DLD1 (cell line): ENCODE measurements at regions not wholly inside any gene's neighbourhood (a gene's known extent, or its start where the extent isn't known, plus 50 kb on each side); places are given as distances from the start of the nearest gene placed in this dataset.

Source experiments
- in situ Hi-C: cut with HindIII; loops from 2 replicates; pipeline ENCODE4 v1.10.0; 2017; ENCODE audit warnings: low sequenced_read_pairs

DNA sequence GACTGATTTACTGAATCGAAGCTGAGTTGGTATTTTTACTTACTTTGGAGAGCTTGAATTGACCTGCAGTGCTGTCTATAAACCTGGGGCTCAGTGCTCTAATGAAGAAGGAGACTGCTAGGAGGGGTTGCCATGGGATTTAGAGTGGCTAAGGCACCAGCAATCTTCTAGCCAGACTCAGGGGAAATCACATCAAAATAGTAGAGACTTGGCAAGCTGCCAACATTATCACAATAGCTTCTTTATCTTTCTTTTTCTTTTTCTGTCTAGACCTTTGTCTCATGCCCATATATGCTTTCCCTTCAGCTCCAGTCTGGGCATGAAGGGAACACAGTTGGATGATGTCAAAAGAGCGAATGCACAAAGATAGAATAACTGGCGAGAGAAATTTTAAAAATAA lies 301.1 kb upstream of the DPYD start:
- in situ Hi-C loops = no loop called here

DNA sequence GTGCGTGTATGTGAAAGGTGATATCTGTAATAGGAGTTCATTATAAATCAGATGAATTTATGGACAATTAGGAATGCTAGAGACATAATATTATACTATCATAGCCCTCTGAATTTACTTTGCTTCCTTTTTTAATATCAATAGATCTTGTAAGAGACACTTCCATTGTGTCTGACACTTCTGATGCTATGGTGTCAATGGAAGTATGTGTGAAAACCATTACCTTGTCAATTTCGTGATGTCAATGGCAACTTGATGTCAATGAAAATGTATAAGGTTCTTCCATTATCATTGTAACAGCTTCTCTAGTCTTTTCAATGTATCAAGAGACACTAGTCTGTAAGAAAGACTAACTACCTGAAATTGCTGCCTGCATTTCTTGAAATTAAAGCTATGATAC lies 296.8 kb upstream of the DPYD start:
- in situ Hi-C loops = no loop called here

DNA sequence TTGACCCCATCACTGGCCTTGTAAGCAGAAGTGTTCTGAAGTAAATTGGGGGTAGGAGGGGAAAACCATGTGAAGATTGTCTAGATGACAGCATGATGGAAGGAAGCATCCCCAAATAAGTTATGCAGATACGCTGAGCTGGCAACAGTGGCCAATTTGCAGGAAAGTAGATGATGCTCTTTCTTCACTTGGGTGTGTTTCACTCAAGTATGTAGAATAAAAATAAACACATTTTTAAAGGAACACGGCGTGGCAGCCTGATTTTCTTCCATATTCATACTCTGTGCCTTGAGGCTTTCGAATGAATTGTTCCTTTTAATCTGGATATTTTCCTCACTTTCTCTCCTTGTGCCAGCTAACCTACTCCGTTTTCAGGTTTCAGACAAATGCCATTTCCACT lies 295.5 kb upstream of the DPYD start:
- in situ Hi-C loops = no loop called here

DNA sequence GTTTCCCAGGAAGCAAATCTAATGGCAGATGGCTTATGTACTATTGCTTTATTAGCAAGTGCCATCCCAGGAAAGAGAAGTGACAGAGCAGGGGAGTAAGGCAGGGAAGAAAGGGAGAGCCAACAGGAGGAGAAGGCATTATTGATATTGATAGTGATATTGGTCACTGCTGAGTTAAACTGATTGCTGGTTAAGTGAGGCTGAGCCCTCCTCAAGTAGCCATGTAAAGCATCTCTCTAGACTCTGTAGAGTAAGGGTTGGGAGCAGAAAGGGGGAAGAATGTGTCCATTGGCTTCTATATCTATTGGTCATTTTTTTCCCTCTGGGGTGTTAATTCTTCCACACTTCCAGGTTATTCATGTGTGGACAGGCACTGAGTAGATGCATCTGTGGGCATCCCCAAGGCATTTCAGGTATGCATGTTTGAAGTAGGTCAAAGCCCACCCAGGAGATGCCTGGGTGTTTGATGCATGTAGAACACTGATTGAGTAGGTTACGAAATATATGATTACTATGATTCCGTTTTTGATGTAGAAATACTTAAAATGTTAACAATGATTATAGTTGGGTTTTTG lies 290.5 kb upstream of the DPYD start:
- in situ Hi-C loops = no loop called here

DNA sequence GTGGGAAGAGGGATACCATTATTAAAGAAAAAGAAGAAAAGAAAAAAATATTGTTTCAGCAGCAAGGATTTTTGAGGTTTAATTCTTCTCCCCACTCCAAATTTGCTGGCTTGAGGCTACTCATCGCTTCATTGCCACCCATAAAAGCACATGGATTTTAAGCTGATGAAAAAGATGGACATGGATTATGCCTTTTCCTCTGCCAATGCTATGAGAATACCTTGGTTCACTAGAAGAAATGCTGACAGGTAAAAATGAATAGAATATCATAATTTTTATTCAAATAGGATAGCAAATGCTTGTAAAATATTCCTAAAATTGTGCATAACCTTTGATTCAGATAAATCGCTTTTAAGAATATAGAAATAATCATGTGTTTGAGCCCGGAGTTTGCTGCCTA lies 289.7 kb upstream of the DPYD start:
- in situ Hi-C loops = no loop called here

DNA sequence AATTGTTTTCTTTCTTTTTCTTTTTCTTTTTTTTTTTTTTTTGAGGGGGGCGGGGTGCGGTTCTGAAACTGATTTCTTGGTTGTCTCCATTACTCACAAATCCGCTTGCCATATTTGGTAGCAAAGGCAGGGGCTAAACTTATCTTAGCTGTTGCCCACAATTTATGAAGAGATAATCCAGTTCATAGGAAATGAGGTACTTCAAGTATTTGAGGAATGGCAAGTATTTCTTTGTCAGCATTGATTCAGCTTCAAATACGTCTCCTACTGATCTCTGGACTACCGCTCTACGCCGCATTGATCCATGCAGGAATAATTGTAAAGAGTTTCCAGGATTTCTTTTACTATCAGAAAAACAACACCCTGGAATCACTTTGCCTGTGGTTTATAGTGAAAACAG lies 289.2 kb upstream of the DPYD start:
- in situ Hi-C loops = no loop called here

DNA sequence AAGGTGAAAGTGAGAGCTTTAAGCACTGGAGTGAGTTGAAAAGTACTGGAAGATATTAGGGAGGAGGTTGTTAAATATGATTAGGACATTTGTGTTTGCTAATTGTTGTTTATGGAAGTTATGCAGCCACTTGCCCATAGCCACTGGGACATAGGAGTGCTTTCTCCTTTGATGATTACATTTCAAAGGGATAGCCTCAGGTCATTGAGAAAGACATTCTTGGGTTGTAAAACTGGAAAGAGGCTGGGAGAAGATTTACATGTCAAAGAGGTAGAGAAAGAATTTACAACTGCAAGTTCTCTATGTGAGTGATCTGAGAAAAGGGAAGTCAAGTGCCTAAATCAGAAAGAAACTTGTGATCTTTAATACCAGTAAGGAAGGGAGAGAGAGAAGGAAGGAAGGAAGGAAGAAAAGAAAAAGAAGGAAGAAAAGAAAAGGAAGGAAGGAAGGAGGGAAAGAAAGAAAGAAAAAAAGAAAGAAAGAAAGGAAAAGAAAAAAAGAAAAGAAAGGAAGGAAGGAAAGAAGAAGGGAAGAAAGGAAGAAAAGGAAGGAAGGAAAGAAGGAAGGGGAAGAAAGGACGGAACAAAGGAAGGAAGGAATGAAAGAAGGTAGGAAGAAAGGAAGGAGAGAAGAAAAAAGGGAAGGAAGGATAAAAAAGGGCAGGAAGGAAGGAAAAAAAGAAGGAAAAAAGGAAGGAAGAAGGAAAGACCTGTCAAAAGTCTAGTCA lies 284.6 kb upstream of the DPYD start:
- in situ Hi-C loops = no loop called here

DNA sequence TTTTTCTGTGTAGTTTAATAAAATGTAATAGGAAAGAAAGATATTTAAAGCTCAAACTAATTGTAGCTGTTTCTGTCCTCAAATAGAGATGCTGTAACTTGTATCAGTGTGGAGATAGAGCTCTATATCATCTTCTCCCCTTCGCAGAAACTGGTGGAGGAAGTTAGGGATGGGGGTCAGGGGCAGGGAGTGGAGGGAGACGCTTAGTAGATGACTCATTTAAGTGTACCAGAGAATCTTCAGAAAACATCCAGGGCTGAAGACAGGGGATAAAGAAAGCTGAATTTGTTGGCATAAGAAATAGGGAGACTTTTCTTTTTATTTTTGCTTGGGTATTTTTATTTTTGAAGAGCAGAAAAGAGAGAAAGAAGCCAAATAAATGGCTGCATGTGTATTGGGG lies 282.6 kb upstream of the DPYD start:
- in situ Hi-C loops = no loop called here

DNA sequence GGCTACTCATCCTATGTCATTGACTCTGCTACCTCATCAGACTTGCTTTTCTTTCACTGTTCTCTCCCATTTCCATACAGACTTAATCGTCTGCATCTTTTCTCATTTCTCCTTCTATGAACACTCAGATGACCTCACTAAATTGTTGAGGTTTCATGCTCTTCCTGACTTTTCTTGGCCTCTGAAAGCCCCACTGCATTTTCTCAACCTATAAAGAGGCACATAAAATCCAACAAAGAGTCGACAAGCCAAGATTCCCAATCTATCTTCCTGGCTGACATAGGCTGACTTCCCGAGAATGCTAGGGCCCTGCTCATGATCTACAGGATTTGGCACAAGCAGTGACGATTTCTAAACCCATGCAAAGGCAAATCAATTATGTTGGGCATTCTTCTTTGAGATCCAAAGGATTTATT lies 280.8 kb upstream of the DPYD start:
- in situ Hi-C loops = no loop called here

DNA sequence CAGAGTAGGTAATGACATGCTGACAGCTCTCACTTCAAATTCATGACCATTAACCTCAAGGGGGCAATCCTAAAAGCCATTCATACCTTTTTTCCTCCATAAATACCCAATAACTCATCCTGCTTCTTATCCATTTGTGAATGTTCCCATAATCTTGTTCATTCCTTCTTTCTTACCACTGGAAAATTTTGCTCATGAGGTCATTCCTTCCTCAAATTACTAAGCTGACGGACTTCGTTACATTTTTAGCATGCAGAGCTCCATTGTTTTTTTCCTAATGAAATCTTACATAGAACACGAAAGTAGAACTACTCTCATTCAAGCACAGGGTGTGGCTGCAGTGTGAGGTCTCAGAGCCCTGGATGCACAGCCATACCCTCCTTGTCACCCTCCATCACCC lies 276.5 kb upstream of the DPYD start:
- in situ Hi-C loops = no loop called here

DNA sequence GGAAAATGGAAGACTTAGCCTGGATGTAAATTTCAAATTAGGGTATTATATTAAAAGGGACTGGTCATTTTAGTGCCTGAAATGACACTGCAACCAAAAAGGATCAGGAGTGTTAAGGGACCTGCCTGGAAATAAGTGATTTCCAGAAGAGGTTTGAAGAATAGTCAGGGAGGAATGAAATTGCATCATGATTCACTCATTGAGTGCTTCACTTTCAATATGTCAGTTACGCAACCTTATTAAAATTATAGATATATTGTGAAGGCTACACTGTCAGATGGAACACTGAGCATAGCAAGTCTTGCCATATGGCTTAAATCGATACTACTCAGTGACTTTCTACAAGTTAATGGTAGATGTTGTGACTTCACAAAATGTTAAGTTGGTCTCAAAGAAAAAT lies 275.2 kb upstream of the DPYD start:
- in situ Hi-C loops = no loop called here

DNA sequence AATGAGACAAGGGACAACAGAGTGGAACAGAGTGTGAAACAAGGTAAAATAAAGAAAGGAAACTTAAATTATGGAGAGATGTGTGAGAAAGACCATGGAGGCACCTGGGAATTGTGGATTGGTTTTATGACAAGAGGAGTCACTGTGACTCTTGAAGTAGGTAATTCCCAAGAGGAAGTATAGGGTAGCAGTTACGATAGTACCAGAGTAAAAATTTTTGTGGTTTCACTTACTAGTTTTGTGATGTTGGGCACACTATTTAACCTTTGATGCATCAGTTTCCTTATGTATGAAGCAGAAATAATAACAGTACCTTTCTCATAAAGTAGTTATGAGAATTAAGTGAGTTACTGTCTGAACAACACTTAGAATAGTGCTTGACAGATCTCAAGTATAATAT lies 267.9 kb upstream of the DPYD start:
- in situ Hi-C loops = no loop called here

DNA sequence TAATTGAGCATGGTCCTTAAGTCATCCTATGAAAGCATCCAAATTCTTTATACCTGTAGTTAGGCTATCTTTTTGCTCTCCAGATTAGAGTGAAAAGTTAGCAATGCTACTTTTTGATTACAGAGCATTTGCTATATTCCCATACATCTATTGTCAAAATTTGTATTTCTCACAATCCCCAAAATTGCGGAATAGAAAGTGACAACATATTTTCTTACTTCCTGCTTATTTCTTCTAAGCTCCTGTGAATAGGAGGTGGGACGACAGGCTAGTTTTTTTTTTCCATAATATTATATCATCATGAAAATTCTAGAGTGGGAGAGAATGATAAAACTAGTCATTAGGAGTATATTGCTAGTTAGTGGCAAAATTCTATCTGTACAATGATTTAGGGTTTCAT lies 264.0 kb upstream of the DPYD start:
- in situ Hi-C loops = no loop called here

DNA sequence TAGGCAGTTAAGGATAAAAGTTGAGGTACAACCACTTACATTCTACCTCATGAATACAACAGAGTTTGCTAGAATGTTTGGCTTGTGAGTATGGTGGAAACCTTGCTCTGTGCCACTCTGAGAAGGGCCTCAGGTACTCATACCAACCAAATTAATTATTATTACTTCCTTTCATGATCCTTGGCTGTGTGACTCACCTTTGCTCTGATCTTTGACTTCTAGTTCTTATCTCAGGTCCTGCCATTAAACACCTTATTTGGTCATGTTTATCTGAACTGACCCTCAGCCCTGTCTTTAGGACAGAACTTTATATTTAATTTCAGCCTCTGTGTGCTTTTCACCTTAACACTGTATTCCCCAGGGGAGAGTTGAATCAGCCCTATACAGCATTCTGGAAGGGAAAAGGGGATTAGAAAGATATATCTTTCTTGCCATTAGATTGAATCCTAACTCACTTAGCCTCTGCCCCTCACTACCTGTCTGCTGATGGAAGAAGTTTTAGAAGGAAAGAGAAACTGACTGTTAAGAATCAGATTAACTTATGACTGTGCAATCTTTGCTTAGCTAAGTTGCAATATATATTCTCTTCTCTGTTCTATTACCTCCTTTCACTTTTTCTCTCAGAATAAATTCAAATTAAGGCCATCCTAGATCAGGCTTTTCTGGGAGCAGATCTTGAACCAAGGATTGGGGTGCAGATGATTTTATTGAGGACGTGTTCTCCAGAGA lies 260.4 kb upstream of the DPYD start:
- in situ Hi-C loops = no loop called here

DNA sequence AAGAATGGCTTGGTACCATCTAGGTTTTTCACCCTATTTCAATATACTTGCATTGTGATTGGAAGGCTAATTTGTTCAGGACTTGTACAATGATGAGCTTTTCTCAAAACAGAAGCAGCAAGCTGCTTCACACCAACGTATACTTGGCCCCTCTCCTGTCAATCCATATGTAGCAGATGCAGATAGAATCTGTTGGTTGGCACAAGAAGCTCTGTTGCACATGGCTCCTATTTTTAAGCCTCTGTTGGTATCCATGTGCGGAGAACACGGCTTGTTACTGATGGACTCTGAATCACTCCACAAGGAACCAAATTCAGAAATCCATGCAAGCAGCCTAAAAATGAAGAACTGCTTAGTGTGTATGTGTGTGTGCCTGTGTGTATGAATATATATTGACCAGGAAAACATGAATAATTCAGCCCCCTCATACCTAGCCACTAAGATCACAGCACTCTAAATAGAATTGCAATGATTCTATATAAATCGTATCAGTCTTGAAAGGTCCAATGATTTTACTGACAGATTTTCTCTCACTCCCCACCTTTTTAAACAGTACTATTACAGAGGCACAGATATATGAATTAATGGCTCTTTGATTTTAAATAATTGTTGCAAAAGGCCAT lies 258.4 kb upstream of the DPYD start:
- in situ Hi-C loops = no loop called here

DNA sequence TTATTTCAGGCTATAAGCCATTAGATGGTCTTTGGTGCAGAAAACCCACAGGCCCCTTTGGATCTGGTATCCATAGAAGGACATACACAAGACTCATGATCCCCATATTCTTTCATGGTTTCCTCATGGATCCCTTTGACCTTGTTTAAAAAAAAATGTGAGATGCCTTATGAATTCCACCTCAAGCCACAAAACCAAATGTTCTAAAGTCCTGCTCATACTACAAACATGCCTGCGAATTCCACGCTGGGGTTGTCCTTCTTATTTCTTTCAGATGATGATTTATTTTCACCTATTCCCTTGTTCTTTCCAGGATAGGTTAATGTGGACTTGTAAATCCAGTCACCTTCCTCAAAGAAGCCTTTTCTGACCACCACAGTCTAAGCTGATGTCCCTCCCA lies 256.9 kb upstream of the DPYD start:
- in situ Hi-C loops = no loop called here

DNA sequence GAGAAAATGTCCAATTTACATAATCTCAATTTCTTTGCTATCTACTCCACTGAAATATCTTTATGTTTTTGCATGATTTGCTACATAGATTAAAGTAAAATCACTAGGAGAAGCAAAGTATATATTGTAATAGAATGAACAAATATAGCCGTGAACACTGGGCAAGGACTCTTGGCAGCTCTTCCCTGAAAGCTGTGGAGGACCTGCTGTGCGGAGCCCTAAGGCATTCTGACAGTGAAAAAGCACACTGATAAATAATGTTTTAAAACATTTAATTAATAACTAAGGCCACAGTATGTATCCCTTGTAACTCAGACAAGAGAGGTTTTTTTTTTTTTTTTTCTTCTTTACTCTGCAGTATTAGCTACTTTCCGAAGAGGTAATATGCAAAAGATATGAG lies 256.1 kb upstream of the DPYD start:
- in situ Hi-C loops = no loop called here

DNA sequence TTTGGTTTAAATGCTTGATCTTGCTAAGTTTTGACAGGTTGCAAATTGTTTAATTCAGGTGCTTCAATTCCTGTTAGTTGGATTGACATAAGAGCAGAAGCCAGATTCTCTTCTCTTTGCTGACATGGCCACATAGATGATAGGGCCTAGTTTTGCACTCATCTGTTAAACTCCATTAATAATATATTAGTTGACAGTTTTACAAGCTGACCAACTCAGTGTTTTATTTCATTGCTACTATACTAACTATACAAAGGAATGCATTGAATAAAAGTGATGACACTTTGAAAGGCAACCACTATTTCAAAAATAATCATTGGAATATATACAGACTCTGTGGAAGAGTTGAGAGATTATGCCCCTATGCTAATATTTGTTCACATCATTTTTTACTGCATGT lies 255.6 kb upstream of the DPYD start:
- in situ Hi-C loops = no loop called here

DNA sequence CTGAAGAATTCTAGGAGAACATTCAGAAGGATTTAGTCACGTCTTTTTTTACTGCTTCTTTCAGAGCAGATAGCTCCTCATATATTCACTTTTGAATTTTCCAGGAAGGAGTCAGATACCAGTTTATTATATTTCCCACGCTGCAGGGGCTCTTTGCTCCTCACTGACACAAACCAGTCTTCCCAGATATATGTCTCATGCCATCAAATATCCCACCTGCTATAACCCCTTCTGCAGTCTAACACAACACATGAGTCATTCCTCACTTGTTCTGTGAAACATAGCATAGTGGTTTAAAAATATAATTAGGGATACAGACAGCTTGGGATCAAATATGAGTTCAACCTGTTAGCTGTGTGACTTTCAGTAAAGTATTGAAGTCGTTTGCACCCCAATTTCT lies 251.7 kb upstream of the DPYD start:
- in situ Hi-C loops = no loop called here

DNA sequence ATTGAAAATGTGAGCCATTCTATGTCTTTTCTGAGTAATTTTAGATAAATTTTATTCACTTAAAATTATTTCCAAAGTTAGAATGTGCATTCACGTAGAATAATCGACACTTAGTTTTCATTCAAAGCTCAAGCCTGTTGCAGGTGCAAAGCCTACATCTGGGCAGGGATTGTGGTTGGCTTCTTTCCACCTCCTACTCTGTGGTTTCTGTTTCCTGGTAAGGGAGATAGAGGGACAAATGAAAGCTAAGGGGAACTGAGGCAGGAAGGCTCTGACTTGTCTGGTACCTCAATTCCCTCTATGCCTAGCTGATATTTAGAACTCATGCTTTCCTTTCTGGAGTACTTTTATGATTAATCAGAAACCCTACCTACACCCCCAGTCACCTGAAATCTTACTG lies 251.2 kb upstream of the DPYD start:
- in situ Hi-C loops = no loop called here

DNA sequence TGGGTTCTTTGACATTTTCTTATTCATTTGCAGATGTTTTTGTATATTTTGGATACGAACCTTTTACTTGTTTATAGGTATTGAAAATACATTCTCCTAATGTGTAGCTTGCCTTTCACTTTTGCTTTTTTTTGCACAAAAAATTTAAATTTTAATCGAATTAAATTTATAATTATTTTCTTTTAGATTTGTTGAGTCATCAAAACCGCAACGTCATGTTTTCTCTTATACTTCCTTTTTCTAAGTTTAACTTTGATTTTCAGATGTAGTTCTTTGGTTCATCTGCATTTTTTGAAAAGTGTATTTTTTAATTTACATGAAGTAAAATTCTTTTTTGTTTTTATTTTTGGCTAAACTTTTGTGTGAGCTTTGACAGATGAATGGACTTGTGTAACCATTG lies 243.7 kb upstream of the DPYD start:
- in situ Hi-C loops = no loop called here
